Forelimb muscle (tissue), 1 donor: ENCODE measurements at regions not wholly inside any gene's neighbourhood (a gene's known extent, or its start where the extent isn't known, plus 50 kb on each side); places are given as distances from the start of the nearest gene placed in this dataset.

Source experiments
- DNase-seq: peaks from one replicate; pipeline ENCODE4 v3.0.0-alpha.2; 2013; ENCODE audit warnings: low read depth

DNA sequence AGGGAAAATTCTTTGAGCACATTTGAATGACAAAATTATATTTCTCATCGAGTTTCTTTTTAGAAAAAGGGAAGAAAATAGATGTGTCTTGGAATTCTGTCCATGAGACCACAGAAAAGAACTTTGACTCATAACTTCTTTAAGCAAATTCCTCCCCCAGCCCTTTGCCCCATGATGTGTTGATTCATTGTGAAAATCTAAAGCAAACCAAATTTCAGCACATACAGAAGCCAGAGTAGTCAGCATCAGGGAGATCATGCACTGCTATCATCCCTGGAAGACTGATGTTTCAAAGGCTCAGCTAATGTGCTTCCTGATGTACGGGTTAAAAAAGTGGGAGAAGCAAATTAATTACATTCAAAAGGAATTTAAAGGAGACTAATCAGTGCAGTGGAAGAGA lies 159.7 kb downstream of the FAT3 start:
- no peak for DNase-seq

DNA sequence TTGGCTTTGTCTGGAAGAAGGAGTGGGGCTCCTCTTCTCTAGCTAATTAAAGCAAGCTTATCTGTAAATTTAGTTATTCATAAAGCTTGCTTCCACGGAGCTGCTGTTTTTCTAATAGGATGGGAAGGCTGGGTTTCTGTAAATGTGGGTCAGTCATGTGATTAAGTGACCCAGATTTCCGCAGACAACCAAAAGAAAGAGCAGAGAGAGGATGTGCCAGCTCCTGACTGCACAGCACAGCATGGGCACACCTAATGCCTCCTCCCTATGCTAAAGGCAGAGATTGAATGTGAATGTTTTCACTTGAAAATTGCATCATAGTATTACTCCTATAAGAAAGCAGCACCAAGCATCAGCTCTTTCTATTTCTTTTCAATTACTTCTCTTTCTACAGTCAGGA lies 160.2 kb downstream of the FAT3 start:
- no peak for DNase-seq

DNA sequence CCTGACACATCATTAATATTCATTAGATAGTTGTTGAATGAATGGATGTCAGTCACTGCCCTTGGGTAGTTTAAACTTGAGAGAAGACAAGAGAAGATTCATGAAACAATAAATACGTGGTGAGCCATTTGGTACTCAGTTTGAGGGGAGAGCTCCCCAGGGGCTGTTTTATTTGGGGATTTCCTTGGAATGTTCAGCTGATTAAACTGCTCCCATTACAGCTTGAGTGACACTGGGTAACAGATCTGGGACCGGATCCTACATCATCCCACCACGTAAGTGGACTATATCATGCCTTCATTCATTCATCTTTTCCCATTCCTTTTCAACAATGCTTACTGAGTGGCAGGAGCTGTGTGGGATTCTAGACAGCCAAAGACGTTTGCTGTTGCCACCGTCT lies 162.0 kb downstream of the FAT3 start:
- DNase-seq = no peak

DNA sequence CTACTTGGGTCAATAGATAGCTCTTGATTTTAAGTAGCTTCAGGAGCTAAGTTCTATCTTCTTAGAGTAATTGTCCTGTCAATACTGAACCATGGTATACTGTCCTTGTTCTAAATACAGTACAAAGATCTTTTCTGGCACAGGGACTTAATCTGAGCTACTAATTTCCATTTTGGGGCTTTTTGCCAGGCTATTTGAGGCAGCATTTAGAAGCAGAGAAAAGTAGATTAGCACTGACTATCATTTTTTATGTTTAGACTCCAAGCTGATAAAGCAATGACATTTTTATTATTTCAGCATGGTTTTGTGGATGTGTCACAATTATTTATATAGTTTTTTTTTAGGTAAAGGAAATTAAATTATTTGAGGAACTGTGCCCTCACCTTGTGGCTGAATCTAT lies 163.2 kb downstream of the FAT3 start:
- no peak for DNase-seq

DNA sequence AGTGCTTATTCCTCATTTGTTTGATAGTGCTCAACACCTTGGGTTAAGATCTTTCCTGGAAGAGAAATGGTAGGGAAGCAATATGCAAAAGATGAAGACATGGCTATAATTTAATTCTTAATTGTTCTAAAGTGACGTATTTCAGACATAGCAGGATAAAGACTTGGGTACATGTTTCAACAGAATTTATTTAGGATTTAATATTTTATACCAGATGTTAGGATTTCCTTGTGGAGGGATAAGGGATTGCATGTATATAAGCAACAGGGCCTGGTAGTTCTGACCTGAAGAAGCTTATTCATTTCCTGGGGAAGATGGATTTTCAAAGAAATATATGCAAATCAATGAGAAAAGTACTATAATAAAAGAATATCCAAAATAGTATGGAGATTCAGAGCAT lies 163.8 kb downstream of the FAT3 start:
- no peak for DNase-seq

DNA sequence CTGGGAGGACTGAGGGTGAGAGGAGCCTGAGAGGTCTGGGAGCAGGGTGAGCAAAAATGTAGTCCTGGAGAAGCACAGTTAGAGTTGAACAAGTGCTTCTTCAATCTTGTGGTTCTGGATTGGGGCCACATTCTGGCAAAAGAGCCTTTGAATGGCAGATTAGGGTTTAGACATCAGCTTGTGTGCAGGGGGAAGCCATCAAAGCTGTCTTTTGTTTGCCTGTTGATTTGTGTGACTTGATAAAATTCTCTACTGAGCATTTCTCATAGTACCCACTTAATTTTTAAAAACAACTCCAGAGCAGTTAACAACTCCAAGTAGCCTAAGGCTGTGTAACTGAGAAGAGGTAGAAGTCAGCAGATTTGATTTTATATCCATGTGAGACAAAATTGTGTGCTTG lies 166.2 kb downstream of the FAT3 start:
- no peak for DNase-seq

DNA sequence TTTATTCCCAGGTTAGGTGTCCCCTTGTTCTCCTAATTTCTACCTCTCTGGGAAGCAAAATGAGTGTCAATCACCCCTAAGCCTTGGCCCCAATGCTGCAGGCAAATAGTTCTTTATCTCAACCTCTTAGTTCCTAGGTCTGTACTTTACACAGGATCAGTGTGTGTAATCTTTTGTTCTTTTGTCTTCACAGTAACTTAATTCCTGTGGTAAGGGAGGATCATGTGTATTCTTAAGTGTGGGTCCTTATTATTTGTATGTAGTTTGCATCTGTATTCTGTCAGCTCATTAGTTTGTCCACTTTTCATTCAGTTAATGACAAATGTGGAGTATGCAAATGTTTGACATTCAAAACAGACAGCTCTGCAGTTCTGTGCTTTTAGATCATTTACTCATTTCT lies 166.7 kb downstream of the FAT3 start:
- no peak for DNase-seq

DNA sequence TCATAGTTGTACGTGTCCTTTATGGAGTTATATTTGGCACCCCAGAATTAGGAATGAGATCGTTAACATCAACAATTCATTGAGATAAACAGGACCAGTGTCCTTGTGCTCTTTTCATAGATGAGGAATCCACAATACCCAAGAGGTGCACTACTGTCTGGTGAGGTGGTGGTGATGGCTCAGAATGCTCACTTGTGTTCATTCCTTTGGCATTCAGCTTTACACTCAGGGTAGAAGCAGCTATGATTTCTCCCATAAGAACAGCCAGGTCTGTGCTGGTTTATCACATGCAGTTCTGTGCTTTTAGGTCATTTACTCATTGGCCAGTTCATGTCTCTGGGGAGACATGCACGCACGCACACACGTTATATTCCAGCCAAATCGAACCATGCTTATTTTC lies 167.2 kb downstream of the FAT3 start:
- no peak for DNase-seq

DNA sequence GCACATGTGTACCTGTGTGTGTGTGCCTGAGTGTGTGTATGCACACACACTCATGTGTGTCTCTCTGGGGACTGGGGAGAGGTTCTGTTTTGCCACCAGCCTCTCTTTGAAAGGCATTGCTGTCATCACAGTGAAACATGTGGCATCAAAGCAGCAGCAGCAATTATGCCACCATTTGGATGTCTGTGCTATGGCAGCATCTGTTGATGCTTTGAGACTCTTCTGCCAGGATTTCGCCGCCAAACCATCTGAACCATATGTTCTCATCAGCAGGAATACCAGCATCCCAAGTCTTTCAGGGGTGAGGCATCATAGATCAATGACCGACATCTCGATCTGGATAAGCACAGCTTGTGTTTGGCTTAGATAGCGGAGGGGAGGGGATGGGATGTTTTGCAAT lies 168.6 kb downstream of the FAT3 start:
- DNase-seq = no peak

DNA sequence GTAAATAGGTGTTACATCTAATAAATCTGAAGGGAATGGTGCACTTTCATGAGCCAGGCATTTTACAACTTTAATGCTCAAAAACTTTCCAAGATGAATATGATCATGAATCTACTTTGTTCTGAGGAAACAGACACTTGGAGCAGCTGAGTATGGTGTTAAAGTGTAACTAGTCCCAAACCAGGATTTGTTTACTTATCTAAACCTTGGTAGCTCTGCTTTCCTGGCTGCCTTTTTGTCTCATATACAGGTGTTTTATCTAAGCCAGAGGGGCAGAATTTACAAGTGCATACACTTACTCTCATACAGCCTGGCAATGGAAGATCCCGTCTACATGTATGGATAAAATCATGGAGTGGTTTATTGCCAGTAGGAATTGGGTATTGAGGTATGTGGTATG lies 171.5 kb downstream of the FAT3 start:
- no peak for DNase-seq

DNA sequence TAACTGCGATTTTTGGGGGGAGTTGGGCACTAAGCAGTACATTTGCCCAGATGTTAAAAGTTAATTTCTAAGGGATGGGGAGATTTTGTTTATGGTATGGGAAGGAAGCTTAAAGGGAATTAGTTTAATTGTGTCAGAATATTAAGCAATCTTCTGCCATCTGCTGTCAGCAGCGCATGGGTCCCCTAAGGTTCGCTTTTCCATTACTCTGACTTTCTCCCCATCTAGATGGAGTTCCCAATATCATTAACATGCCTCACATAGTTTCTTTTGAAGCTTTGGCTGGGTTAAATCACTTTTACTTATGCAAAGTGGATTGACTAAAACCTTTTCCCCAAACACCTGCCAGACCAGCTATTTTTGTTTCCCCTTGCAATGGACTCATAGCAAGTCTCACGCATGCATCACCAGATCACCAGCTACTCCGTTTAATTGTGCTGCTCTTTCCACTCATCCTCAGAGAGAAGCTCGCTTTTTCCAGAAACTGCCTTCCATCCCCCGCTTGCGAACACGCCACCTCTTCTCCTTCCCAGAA lies 172.7 kb downstream of the FAT3 start:
- DNase-seq = no peak

DNA sequence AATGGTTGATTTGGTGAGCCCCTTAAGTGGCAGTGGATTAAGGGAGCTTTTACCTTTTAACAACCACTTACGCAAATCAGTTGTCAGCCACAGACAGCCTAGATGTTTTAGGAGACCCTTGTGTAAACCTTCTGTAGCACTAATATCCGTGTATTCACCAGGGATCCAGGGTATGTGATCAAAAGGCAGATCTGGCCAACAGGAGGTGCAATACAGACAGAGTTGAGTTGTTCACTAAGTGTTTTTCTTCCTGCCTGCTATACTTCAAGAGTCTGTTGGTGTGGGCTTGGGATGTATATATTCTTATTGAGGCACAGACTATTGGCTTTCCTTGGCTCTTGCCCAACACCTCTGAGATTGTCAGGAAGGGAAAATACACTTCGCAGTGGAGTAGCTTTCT lies 175.1 kb downstream of the FAT3 start:
- DNase-seq = no peak

DNA sequence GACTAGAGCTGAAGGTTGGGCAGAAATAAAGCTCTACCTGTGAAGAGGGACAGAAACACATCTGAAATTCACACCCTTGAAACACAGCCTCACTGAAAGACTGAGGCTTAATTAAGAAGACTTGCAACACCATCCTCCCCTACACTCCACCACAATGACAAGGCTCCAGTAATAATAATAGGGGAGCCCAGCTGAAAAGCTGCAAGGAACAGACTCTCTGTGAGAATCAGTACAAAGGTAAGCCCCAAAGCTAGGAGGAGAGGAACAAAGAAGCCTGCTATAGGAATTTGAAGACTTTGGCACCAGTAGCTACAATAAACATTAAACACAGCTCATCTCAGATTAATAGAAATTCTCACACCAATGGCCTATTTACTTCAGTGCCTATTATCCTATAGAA lies 176.9 kb downstream of the FAT3 start:
- no peak for DNase-seq

DNA sequence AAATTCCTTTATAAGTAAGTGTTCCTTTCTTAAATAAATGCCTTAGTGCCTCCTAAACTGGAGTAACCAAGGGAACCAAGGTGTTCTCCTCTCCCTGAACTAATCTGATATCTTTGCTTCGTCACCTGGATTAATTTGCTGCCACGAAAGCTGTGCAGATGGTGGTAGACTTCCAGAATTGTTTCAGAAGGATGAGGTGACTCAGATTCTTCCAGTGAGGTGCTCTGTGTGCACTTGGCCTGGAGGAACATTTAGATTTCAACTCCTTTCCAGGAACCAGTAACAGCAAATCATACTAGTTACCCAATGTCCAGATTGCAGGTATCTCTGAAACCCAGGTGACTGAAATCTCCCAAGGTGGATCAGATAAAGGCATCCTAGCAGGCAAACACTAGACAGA lies 181.9 kb downstream of the FAT3 start:
- DNase-seq = no peak

DNA sequence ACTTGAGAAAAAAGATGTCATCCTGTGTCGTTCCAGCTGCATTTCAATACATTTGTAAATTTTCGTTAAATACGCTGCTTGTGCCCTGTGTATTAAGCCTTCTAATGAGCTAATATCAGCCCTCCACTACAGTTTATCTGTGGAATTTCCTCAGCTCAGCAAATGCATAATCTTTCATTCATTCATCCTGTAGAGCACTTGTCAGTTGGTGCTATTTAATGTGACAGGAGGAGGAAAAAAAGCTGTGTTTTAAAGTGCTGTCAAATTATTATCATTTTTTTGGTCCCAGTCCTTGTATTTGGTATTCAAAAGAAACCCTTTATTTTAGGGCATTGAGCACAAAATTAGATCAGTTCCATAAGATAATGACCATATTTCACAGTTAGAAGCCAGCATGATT lies 184.7 kb downstream of the FAT3 start:
- DNase-seq = no peak

DNA sequence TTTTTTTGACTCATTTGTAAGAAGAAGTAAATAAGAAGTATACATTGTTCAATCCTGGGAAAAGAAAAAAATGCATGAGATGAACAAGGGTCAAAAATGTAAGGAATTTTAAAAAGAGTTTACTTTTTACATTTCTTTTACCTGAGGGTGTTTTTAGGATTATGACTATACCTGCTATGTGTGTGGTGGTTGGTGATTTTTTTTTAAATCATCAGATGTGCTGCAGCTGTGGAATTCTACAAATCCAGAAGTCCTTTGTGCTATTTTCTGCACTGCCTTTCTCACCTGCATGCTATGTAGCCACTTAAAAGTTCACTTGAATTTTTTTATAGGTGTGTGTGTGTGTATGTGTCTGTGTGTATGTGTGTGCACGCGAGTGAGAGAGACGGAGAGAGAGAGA lies 185.3 kb downstream of the FAT3 start:
- no peak for DNase-seq

DNA sequence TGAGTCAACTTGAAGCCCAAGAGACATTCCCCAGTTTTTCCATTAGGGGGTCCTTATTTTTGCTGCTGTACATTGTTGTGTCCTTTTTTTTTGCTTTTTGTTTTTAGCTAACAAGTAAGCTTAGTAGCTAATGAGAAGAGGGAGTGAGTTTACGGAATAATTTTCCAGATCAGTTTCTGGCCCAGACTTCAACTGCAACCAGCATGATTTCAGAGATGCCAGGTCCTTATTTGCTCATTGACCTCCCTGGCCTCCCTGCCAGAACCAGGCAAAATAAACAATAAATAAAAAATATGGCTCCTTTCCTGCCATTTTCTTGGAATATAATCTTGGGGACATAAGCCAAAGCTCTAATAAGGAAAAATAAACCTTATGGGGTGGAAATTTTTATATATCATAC lies 185.9 kb downstream of the FAT3 start:
- DNase-seq = no peak

DNA sequence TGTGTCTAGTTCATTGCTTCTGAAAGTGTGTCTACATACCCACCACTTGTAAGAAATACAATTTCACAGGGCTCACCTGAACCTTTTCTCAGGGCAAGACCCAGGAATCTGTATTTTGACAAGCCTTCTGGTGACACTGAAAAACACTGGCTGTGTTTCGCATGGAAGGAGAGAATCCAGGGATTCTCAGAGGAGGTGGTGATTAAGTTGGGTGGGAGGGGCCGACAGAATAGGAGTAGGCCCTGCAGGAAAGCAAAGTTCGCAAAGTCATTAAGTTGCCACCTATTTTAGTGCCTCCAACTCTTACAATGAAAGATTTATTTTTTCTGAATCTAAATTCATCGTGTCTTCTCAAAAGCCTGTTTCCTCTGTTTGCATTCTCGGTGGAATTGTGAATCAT lies 186.8 kb downstream of the FAT3 start:
- no peak for DNase-seq

DNA sequence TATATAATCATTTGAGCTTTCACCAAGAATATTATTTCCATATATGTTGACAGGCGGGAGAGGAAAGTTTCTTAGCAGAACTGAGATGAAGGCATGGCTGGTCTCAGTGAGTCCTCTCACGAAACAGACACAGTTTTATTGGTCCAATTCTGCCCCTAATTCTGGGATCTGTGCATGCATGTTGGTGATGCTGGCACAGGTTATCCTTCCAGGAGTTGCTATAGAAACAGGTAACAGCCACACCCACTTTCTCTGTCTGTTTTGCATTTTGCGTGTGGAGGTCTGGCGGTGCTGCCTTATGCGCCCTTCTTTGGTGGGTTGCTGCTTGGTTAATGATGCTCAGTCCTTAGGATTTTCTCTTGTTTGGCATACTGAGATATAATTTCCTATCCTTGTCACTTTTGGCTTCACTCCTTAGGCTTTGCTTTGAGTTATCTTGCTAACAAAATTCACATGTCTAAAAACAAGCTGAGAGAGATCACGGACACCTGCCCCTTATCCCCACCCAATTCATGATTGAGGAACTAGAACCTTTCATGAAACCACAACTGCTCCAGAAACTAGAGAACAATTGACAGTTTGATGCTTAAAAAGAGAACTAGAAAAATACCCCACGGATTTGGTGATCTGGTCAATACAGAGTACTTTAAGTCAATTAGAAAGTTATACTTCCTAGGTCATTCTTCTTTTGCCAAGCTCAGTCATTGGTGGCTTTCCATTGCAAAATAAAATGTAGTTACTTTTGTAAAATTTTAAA lies 189.3 kb downstream of the FAT3 start:
- no peak for DNase-seq

DNA sequence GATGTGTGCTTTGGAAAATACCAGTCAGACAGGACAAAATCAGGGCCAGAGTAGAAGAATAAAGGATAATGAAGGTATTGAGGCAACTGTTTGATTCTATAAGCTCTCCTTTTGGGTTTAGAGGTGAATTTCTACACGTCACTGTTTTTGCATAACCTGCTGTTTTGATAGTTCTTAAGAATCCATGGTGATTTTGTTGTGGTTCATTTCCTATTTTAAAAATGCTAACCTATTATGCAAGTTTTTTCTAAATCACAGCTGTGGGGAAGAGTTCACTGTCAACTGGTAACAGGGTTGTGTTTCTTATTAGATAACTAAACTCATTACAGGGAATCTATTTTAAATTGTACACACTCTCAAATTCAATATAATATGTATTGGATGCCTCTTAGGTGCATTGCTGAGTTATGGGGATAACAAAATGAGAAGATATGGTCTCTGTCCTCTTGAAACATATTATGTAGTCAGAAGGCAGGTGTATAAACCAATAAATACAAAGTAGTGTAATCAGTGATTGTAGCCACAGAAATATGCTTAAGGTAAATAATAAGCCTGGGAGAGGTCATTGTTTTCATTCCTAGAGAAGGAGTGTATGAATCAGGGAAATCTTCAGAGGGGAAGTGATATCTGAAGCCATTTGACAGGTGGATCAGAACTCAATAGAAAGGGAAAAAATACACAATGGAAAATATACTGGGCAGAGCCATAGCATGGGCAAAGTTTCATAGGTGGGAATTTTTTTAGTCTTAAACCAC lies 192.5 kb downstream of the FAT3 start:
- no peak for DNase-seq

DNA sequence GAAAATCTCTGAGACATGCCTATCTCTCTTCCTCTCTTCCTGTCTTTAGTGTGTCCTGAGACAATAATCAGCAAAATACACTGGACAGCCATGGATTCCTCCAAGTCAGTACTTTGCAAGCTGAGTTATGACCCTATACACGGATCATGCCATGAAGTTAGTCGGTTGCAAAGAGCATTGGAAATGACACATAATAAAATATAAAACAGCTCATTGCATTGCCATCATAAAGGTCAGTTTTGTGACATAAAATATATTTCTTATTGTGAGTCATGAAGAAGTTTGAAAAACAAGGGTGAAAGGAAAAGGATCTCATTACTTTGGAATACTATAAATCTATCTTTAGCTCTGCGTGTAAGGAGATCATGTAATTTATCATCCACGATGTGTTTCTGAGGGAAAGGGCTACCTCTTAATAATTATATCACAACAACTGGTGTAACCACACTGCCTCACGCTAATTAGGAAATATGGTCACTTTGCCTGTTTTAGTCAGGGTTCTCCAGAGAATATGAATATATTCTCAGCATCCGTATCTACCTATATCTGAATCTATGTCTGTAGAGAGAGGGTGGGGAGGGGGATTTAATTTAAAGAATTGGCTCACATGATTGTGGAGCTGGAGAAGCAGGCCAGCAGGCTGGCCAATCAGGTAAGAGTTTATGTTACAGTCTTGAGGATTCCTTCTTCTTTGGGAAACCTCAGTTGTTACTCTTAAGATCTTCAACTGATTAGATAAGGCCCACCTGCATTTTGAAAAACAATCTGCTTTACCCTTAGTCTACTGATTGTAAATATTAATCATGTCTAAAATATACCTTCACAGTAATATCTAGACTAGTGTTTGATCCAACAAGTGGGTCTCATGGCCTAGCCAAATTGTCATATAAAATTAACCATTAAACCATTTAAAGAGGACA lies 198.8 kb downstream of the FAT3 start:
- no peak for DNase-seq

DNA sequence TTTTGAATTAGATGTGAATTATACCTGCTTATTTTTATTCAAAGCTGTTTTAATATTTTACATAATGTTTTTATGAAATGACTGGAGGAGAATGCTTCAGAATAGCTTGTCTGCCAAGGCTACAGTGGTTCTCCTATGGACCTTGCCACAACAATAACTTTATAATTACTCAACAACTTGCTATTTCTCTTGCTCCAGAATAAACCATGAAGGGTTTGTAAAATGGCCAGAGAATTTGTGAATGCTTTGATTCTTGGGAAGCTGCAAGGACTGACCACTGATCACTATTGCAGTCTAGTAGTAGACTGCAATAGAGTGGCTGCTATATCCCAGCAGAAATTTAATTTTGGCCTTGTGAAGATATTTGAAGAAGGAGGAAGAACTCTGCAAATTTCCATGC lies 199.7 kb downstream of the FAT3 start:
- DNase-seq = no peak
